CD14-positive monocyte (primary cell): ENCODE measurements at regions not wholly inside any gene's neighbourhood (a gene's known extent, or its start where the extent isn't known, plus 50 kb on each side); places are given as distances from the start of the nearest gene placed in this dataset.

Source experiments
- DNase-seq, 3 donors: peaks; one replicate each; pipeline ENCODE4 v3.0.0-alpha.2; 2011 to 2022
- H2AFZ ChIP-seq: 2 replicates; pipeline ENCODE4 v1.6.0; 2012; ENCODE audit warnings: mild to moderate bottlenecking, low read depth, low read length, inconsistent platforms; ENCODE audit not compliant: insufficient read depth, poor library complexity, severe bottlenecking
- H3K27ac ChIP-seq, 2 donors: 1 replicate in 1 of 2; 2 replicates in 1 of 2; pipeline ENCODE4 v1.5.1; 2012 to 2013; ENCODE audit warnings: low read length in 2 of 2, control low read depth in 1 of 2, inconsistent platforms in 1 of 2, low read depth in 1 of 2, mild to moderate bottlenecking in 1 of 2
- H3K27me3 ChIP-seq, 2 donors: one replicate each; pipeline versions ENCODE4 v1.6.0 to v1.6.1; 2011 to 2013; ENCODE audit warnings: low read length in 2 of 2; ENCODE audit not compliant: control insufficient read depth in 2 of 2, insufficient read depth in 2 of 2
- H3K36me3 ChIP-seq, 2 donors: replicated peaks in 1 of 2; 1 replicate in 1 of 2; 2 replicates in 1 of 2; pipeline versions ENCODE4 v1.5.1 to v1.6.1; 2012 to 2013; ENCODE audit warnings: low read length in 2 of 2, control low read depth in 1 of 2, inconsistent platforms in 1 of 2, mild to moderate bottlenecking in 1 of 2; ENCODE audit not compliant: insufficient read depth in 2 of 2, control insufficient read depth in 1 of 2
- H3K4me1 ChIP-seq, 2 donors: 1 replicate in 1 of 2; 2 replicates in 1 of 2; pipeline versions ENCODE4 v1.5.1 to v1.6.1; 2012 to 2013; ENCODE audit warnings: low read length in 2 of 2, control low read depth in 1 of 2, inconsistent platforms in 1 of 2, mild to moderate bottlenecking in 1 of 2, moderate library complexity in 1 of 2; ENCODE audit not compliant: insufficient read depth in 2 of 2, control insufficient read depth in 1 of 2
- H3K4me2 ChIP-seq: replicated peaks from 2 replicates; pipeline ENCODE3; 2012; ENCODE audit warnings: low read length, moderate library complexity, mild to moderate bottlenecking; ENCODE audit not compliant: poor library complexity, severe bottlenecking; ENCODE audit errors: extremely low read depth
- H3K4me3 ChIP-seq, 3 experiments: fragments of 200-600 bp in 1 of 3; sonication (generic) in 1 of 3; replicated peaks in 1 of 3; 1 replicate in 2 of 3; 2 replicates in 1 of 3; pipeline ENCODE4 v1.5.1; 2011 to 2013; ENCODE audit warnings: low read length in 3 of 3, mild to moderate bottlenecking in 3 of 3, control low read depth in 2 of 3, low read depth in 2 of 3, inconsistent platforms in 1 of 3, moderate library complexity in 1 of 3
- H3K79me2 ChIP-seq: 2 replicates; pipeline ENCODE4 v1.6.0; 2012; ENCODE audit warnings: mild to moderate bottlenecking, control low read depth, inconsistent platforms, low read length, moderate library complexity; ENCODE audit not compliant: insufficient read depth
- H3K9ac ChIP-seq: 2 replicates; pipeline ENCODE4 v1.6.0; 2017; ENCODE audit warnings: low read length, mild to moderate bottlenecking; ENCODE audit not compliant: insufficient read depth, poor library complexity, severe bottlenecking
- H3K9me3 ChIP-seq, 2 donors: replicated peaks in 1 of 2; 1 replicate in 1 of 2; 2 replicates in 1 of 2; pipeline versions ENCODE4 v1.5.1 to v1.6.1; 2012 to 2013; ENCODE audit warnings: low read length in 2 of 2, control low read depth in 1 of 2; ENCODE audit not compliant: control insufficient read depth in 1 of 2, insufficient read depth in 1 of 2
- H4K20me1 ChIP-seq: 2 replicates; pipeline ENCODE4 v1.6.0; 2012; ENCODE audit warnings: mild to moderate bottlenecking, low read length, control low read depth, moderate library complexity; ENCODE audit not compliant: insufficient read depth
- H3K27ac Mint-ChIP-seq, 7 donors: one replicate each; pipeline ENCODE4 v1.8.0; 2020; ENCODE audit warnings: mild to moderate bottlenecking in 7 of 7, mixed read lengths in 7 of 7, moderate library complexity in 6 of 7, inconsistent platforms in 2 of 7
- H3K27me3 Mint-ChIP-seq, 3 donors: one replicate each; pipeline ENCODE4 v1.8.0; 2021 to 2022; ENCODE audit warnings: low read depth in 3 of 3, mild to moderate bottlenecking in 3 of 3, mixed read lengths in 3 of 3, moderate library complexity in 3 of 3, inconsistent platforms in 1 of 3
- H3K36me3 Mint-ChIP-seq, 2 donors: one replicate each; pipeline ENCODE4 v1.8.0; 2020; ENCODE audit warnings: mixed read lengths in 2 of 2, inconsistent platforms in 1 of 2, mild to moderate bottlenecking in 1 of 2
- H3K4me1 Mint-ChIP-seq: one replicate; pipeline ENCODE4 v1.8.0; 2020; ENCODE audit warnings: mild to moderate bottlenecking, mixed read lengths
- H3K4me3 Mint-ChIP-seq, 2 donors: one replicate each; pipeline ENCODE4 v1.8.0; 2020; ENCODE audit warnings: mild to moderate bottlenecking in 2 of 2, mixed read lengths in 2 of 2, moderate library complexity in 1 of 2
- H3K9me3 Mint-ChIP-seq, 7 donors: one replicate each; pipeline ENCODE4 v1.8.0; 2020 to 2022; ENCODE audit warnings: mixed read lengths in 7 of 7, mild to moderate bottlenecking in 6 of 7, moderate library complexity in 6 of 7, inconsistent platforms in 2 of 7
- WGBS: methylation state at CpG from one replicate; pipeline ENCODE4 v1.1.5; 2013; ENCODE audit warnings: missing lambda C conversion rate; ENCODE audit not compliant: insufficient coverage; 5-methylcytosine and 5-hydroxymethylcytosine counted together
- intact Hi-C, 2 donors: fragments of 100-400 bp; cut with micrococcal nuclease; formaldehyde crosslinking; loops; one replicate each; pipeline versions ENCODE4 v1.15.0 to v1.15.1; 2023
- TF ChIP-seq, protein P1 (sequence below): fragments of 200-600 bp; IDR thresholded peaks from one replicate; pipeline ENCODE4 v1.8.0; 2022; ENCODE audit warnings: antibody characterized with exemption, mild to moderate bottlenecking

DNA sequence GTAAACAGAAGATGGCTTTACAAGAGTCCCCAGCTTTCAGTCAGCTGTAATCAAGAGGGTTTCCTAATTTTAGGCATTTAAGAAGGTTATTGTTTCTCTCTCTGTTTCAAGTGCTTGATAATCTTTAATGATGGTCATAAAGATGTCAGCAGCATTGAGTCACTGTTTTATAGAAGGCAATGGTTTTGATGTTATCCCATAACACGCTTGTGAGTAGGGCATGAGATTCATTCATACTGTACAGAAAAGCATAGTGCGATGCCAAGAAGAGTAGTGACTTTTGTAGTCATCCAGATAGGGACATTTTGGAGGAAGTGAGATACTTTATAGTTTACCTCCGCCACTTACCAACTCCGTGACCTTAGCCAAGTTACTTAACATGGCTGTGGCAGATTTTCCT is 364.2 kb upstream of the SLC10A2 start:
- WGBS: no CpG with 5 or more reads among the region's 4 CpGs
- Mint-ChIP-seq H3K27me3 (peaks cover 0 to 1% (median 1%) of the 10 kb centered on the region in 3 donors), H3K4me1 (no peaks in the 10 kb centered on the region), H3K36me3 (no peaks in the 10 kb centered on the region), H3K9me3 (peaks cover 0 to 7% (median 4%) of the 10 kb centered on the region in 7 donors), H3K4me3 (no peak overlapping the region), H3K27ac (no peak overlapping the region)
- no peaks in the 10 kb centered on the region for H3K27me3 ChIP-seq
- no peak overlapping the region for H3K4me3 ChIP-seq
- intact Hi-C loops: no loop called here
- H3K4me2 ChIP-seq: no peak overlapping the region
- no peaks in the 10 kb centered on the region for H3K36me3 ChIP-seq
- TF ChIP-seq, protein P1, sequence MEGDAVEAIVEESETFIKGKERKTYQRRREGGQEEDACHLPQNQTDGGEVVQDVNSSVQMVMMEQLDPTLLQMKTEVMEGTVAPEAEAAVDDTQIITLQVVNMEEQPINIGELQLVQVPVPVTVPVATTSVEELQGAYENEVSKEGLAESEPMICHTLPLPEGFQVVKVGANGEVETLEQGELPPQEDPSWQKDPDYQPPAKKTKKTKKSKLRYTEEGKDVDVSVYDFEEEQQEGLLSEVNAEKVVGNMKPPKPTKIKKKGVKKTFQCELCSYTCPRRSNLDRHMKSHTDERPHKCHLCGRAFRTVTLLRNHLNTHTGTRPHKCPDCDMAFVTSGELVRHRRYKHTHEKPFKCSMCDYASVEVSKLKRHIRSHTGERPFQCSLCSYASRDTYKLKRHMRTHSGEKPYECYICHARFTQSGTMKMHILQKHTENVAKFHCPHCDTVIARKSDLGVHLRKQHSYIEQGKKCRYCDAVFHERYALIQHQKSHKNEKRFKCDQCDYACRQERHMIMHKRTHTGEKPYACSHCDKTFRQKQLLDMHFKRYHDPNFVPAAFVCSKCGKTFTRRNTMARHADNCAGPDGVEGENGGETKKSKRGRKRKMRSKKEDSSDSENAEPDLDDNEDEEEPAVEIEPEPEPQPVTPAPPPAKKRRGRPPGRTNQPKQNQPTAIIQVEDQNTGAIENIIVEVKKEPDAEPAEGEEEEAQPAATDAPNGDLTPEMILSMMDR: no peak
- peaks cover 3% of the 10 kb centered on the region in 2 donors for H3K9me3 ChIP-seq
- no peak for DNase-seq
- H3K9ac ChIP-seq: no peak overlapping the region
- no peak overlapping the region for H2AFZ ChIP-seq
- no peak overlapping the region for H3K27ac ChIP-seq
- no peaks in the 10 kb centered on the region for H3K4me1 ChIP-seq
- no peaks in the 10 kb centered on the region for H4K20me1 ChIP-seq
- no peaks in the 10 kb centered on the region for H3K79me2 ChIP-seq

DNA sequence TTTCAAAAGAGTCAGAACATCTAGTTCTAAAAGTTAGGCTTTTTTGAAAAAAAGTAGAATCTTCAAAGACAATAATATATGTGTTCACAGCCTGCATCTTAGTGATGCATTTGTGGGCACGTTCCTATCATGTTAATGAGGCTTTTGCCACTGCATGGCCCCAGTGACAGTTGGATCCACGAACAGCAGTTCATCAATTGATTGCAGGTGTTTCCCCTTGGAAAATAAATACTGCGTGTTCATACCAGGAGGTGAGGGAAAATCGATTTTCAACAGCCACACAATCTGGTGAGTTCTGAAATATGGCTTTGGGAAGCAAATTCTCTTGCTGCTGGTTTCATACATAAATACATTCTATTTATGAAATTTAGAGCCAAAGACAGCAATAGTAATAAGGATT is 343.8 kb upstream of the SLC10A2 start:
- Histone ChIP-seq H3K4me1 (no peaks in the 10 kb centered on the region), H3K36me3 (no peaks in the 10 kb centered on the region), H3K9ac (no peak overlapping the region), H3K27ac (no peak overlapping the region), H2AFZ (no peak overlapping the region), H4K20me1 (no peaks in the 10 kb centered on the region), H3K27me3 (no peaks in the 10 kb centered on the region), H3K9me3 (no peaks in the 10 kb centered on the region), H3K4me2 (no peak overlapping the region), H3K4me3 (no peak overlapping the region), H3K79me2 (no peaks in the 10 kb centered on the region)
- Mint-ChIP-seq H3K9me3 (peaks cover 0 to 4% (median 0%) of the 10 kb centered on the region in 7 donors), H3K27me3 (no peaks in the 10 kb centered on the region), H3K27ac (no peak overlapping the region), H3K36me3 (no peaks in the 10 kb centered on the region), H3K4me1 (no peaks in the 10 kb centered on the region), H3K4me3 (no peak overlapping the region)
- TF ChIP-seq, protein P1: no peak
- WGBS: no CpG with 5 or more reads among the region's 4 CpGs
- no peak for DNase-seq
- intact Hi-C loops: no loop called here
